Left lung (tissue), 4 donors: ENCODE measurements at regions not wholly inside any gene's neighbourhood (a gene's known extent, or its start where the extent isn't known, plus 50 kb on each side); places are given as distances from the start of the nearest gene placed in this dataset.

Experiments used
- ATAC-seq: fragments of 200-7000 bp; cut with Tn5 transposase; one replicate; pipeline ENCODE4 v1.9.1; 2020; ENCODE audit warnings: moderate library complexity
- DNase-seq, 4 donors: peaks; one replicate each; pipeline ENCODE4 v3.0.0-alpha.2; 2013 to 2020
- H3K27ac ChIP-seq, 2 donors: fragments of 200-600 bp; sonication (generic) in 1 of 2; one replicate each; pipeline versions ENCODE4 v1.5.0 to v1.8.0; 2020 to 2021
- H3K27me3 ChIP-seq, 2 donors: fragments of 200-600 bp; sonication (generic) in 1 of 2; one replicate each; pipeline versions ENCODE4 v1.5.0 to v1.8.0; 2020 to 2021
- H3K36me3 ChIP-seq, 2 donors: fragments of 200-600 bp; sonication (generic) in 1 of 2; one replicate each; pipeline versions ENCODE4 v1.5.0 to v1.8.0; 2020 to 2021
- H3K4me1 ChIP-seq, 2 donors: fragments of 200-600 bp; one replicate each; pipeline ENCODE4 v1.8.0; 2021
- H3K4me3 ChIP-seq, 2 donors: fragments of 200-600 bp; sonication (generic) in 1 of 2; one replicate each; pipeline versions ENCODE4 v1.5.0 to v1.8.0; 2020 to 2021; ENCODE audit warnings: mild to moderate bottlenecking in 1 of 2
- H3K9me3 ChIP-seq, 2 donors: fragments of 200-600 bp; sonication (generic) in 1 of 2; one replicate each; pipeline versions ENCODE4 v1.5.0 to v1.8.0; 2020 to 2021
- CTCF ChIP-seq, 2 donors: fragments of 200-600 bp; sonication (generic) in 1 of 2; IDR thresholded peaks; one replicate each; pipeline versions ENCODE4 v1.5.0 to v1.8.0; 2021; ENCODE audit warnings: antibody characterized with exemption in 2 of 2
- intact Hi-C, 2 donors: fragments of 100-400 bp; cut with DNase I; formaldehyde crosslinking; loops; one replicate each; pipeline versions ENCODE4 v1.11.2 to v1.14.2; 2022
- donor health status: DM: no; HTN: yes; CAD: no.
- donor health status: DM: no; HTN: no; CAD: no.

- ATAC-seq = no peak
- H3K36me3 ChIP-seq = no peaks in the 10 kb centered on the region
- no peaks in the 10 kb centered on the region for H3K4me1 ChIP-seq
- TF ChIP-seq CTCF (IDR thresholded peaks at IDR 0.05) = no peak
- H3K4me3 ChIP-seq = no peak overlapping the region
- H3K27ac ChIP-seq = no peak overlapping the region
- no peaks in the 10 kb centered on the region for H3K27me3 ChIP-seq
- peak in 2 of 4 donors; percentile 32 to 33 for DNase-seq
- H3K9me3 ChIP-seq = no peaks in the 10 kb centered on the region
- intact Hi-C loops = no loop called here
Measured at GRCh38 chr16:22728167-22728836, 85.7 kb upstream of the HS3ST2 start.

- Histone ChIP-seq H3K4me1 (no peaks in the 10 kb centered on the region), H3K27ac (no peak overlapping the region), H3K9me3 (no peaks in the 10 kb centered on the region), H3K4me3 (no peak overlapping the region), H3K36me3 (no peaks in the 10 kb centered on the region), H3K27me3 (peaks cover 0 to 7% of the 10 kb centered on the region in 2 donors)
- ATAC-seq (no peak), DNase-seq (no peak)
- intact Hi-C loops = no loop called here
- TF ChIP-seq CTCF (IDR thresholded peaks at IDR 0.05) = no peak
Measured at GRCh38 chr16:22732400-22732799, 81.6 kb upstream of the HS3ST2 start.

DNA sequence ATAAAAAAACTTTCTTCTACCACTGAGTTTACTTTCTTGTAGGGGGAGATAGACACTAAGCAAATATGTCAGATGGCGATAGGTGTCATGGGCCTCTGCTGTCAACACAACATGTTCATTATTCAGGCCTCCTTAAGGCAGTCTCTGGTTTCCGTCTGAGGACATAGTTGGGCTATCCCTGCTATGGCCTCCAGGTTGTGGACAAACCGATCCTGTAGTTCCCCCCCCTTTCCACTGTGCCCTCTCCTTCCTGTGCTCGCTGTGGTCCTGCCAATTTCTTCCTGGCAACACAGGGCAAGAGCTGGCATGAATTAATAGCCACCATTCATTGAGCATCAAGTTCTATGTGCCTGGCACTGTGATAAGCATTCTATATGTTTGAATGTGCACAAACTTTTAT, 81.0 kb upstream of the HS3ST2 start:
- H3K9me3 ChIP-seq = no peaks in the 10 kb centered on the region
- intact Hi-C loops = no loop called here
- DNase-seq (no peak), ATAC-seq (no peak)
- H3K27ac ChIP-seq = no peak overlapping the region
- H3K4me1 ChIP-seq = no peaks in the 10 kb centered on the region
- no peak for TF ChIP-seq CTCF (IDR thresholded peaks at IDR 0.05)
- no peak overlapping the region for H3K4me3 ChIP-seq
- H3K27me3 ChIP-seq = peaks cover 0 to 7% of the 10 kb centered on the region in 2 donors
- H3K36me3 ChIP-seq = no peaks in the 10 kb centered on the region

- H3K27ac ChIP-seq = no peak overlapping the region
- intact Hi-C loops = no loop called here
- H3K4me3 ChIP-seq = no peak overlapping the region
- no peak for DNase-seq
- peaks cover 0 to 7% of the 10 kb centered on the region in 2 donors for H3K27me3 ChIP-seq
- H3K9me3 ChIP-seq = no peaks in the 10 kb centered on the region
- no peaks in the 10 kb centered on the region for H3K4me1 ChIP-seq
- no peaks in the 10 kb centered on the region for H3K36me3 ChIP-seq
- no peak for ATAC-seq
- TF ChIP-seq CTCF (IDR thresholded peaks at IDR 0.05) = no peak
Measured at GRCh38 chr16:22734368-22734767, 79.6 kb upstream of the HS3ST2 start.

DNA sequence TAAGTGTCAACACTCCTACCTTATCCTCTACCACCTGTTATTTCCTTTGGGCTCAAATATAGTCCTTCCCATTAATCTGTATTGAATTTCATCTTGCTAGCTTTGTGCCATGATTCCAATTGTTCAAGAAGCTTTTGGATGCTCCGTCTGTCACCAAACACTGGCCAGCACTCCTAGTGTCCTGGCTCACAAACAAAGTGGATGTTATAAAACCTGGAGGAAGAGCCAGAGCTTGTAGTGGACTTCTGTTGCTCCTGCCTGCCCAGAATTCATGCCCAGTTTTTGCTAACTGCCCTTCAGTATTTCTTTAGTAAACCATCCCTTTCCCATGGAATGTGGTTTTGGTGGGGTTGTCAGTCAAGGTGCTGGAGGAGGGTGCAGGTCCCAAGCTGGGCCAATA, 77.2 kb upstream of the HS3ST2 start:
- H3K9me3 ChIP-seq = no peaks in the 10 kb centered on the region
- no peak overlapping the region for H3K27ac ChIP-seq
- ATAC-seq = no peak
- DNase-seq = no peak
- no peaks in the 10 kb centered on the region for H3K4me1 ChIP-seq
- intact Hi-C loops = no loop called here
- H3K36me3 ChIP-seq = no peaks in the 10 kb centered on the region
- no peak overlapping the region for H3K4me3 ChIP-seq
- H3K27me3 ChIP-seq = peaks cover 0 to 7% of the 10 kb centered on the region in 2 donors
- TF ChIP-seq CTCF (IDR thresholded peaks at IDR 0.05) = no peak
